ENCODE measurements at regions not wholly inside any gene's neighbourhood (a gene's known extent, or its start where the extent isn't known, plus 50 kb on each side); places are given as distances from the start of the nearest gene placed in this dataset.

- in situ Hi-C loops (cut with MboI; ENCODE audit: low pct_ligation_motif_present in 1 of 4, low pct_unique_long_range_greater_than_20kb in 1 of 4, low sequenced_read_pairs in 3 of 4) (no loop called here), intact Hi-C loops (cut with DNase I; ENCODE audit: low total_unique reads) (no loop called here)
- no peaks in the 10 kb centered on the region for H3K27me3 ChIP-seq
- H3K27ac ChIP-seq: no peak overlapping the region
- no peaks in the 10 kb centered on the region for H3K4me1 ChIP-seq
- no peak overlapping the region for H3K4me3 ChIP-seq
- no peak for DNase-seq
- TF ChIP-seq CTCF (IDR thresholded peaks at IDR 0.05) (no peak), POLR2A (IDR thresholded peaks at IDR 0.05) (no peak), EP300 (IDR thresholded peaks at IDR 0.05; ENCODE audit: low read depth) (no peak), POLR2AphosphoS5 (IDR thresholded peaks at IDR 0.05) (no peak)
- no peaks in the 10 kb centered on the region for H3K36me3 ChIP-seq
- H3K9me3 ChIP-seq: no peaks in the 10 kb centered on the region
- WGBS, 2 donors (ENCODE audit: low coverage in 1 of 2): 45 to 70% methylated on average over 1 of the region's 1 CpG
Measured at GRCh38 chr5:163967268-163967667, 461.8 kb downstream of the MAT2B start.

- Histone ChIP-seq H3K27ac (no peak overlapping the region), H3K36me3 (no peaks in the 10 kb centered on the region), H3K9me3 (no peaks in the 10 kb centered on the region), H3K4me1 (no peaks in the 10 kb centered on the region), H3K27me3 (no peaks in the 10 kb centered on the region), H3K4me3 (no peak overlapping the region)
- intact Hi-C loops (cut with DNase I; ENCODE audit: low total_unique reads) (no loop called here), in situ Hi-C loops (cut with MboI; ENCODE audit: low pct_ligation_motif_present in 1 of 4, low pct_unique_long_range_greater_than_20kb in 1 of 4, low sequenced_read_pairs in 3 of 4) (no loop called here)
- WGBS, 2 donors (ENCODE audit: low coverage in 1 of 2): 41 to 54% methylated on average over 2 of the region's 2 CpGs
- TF ChIP-seq CTCF (IDR thresholded peaks at IDR 0.05) (no peak), POLR2AphosphoS5 (IDR thresholded peaks at IDR 0.05) (no peak), EP300 (IDR thresholded peaks at IDR 0.05; ENCODE audit: low read depth) (no peak), POLR2A (IDR thresholded peaks at IDR 0.05) (no peak)
- no peak for DNase-seq
Measured at GRCh38 chr5:163968651-163969050, 463.2 kb downstream of the MAT2B start.

GRCh38 chr5:163976696-163977095 lies 471.3 kb downstream of the MAT2B start:
- Histone ChIP-seq H3K27me3 (no peaks in the 10 kb centered on the region), H3K36me3 (no peaks in the 10 kb centered on the region), H3K4me1 (no peaks in the 10 kb centered on the region), H3K27ac (no peak overlapping the region), H3K9me3 (no peaks in the 10 kb centered on the region), H3K4me3 (no peak overlapping the region)
- no peak for DNase-seq
- WGBS, 2 donors (ENCODE audit: low coverage in 1 of 2): 74 to 83% methylated on average over 3 of the region's 3 CpGs
- intact Hi-C loops (cut with DNase I; ENCODE audit: low total_unique reads) (no loop called here), in situ Hi-C loops (cut with MboI; ENCODE audit: low pct_ligation_motif_present in 1 of 4, low pct_unique_long_range_greater_than_20kb in 1 of 4, low sequenced_read_pairs in 3 of 4) (no loop called here)
- no peak for TF ChIP-seq POLR2AphosphoS5 (IDR thresholded peaks at IDR 0.05)
- no peak for TF ChIP-seq EP300 (IDR thresholded peaks at IDR 0.05; ENCODE audit: low read depth)
- no peak for TF ChIP-seq CTCF (IDR thresholded peaks at IDR 0.05)
- TF ChIP-seq POLR2A (IDR thresholded peaks at IDR 0.05): no peak

- 35 to 47% methylated on average over 2 to 5 of the region's 5 CpGs for WGBS, 2 donors (ENCODE audit: low coverage in 1 of 2)
- no peaks in the 10 kb centered on the region for H3K9me3 ChIP-seq
- H3K4me3 ChIP-seq: no peak overlapping the region
- no peaks in the 10 kb centered on the region for H3K27me3 ChIP-seq
- in situ Hi-C loops (cut with MboI; ENCODE audit: low pct_ligation_motif_present in 1 of 4, low pct_unique_long_range_greater_than_20kb in 1 of 4, low sequenced_read_pairs in 3 of 4): no loop called here
- no peak for DNase-seq
- intact Hi-C loops (cut with DNase I; ENCODE audit: low total_unique reads): no loop called here
- H3K4me1 ChIP-seq: no peaks in the 10 kb centered on the region
- TF ChIP-seq EP300 (IDR thresholded peaks at IDR 0.05; ENCODE audit: low read depth) (no peak), POLR2AphosphoS5 (IDR thresholded peaks at IDR 0.05) (no peak), POLR2A (IDR thresholded peaks at IDR 0.05) (no peak), CTCF (IDR thresholded peaks at IDR 0.05) (no peak)
- no peaks in the 10 kb centered on the region for H3K36me3 ChIP-seq
- H3K27ac ChIP-seq: no peak overlapping the region
Measured at GRCh38 chr5:163978897-163979296, 473.5 kb downstream of the MAT2B start.

All from transverse colon (tissue), 4 donors.